Inflammatory macrophage treated with lipopolysaccharide for 1 hour (primary cell): ENCODE measurements at regions not wholly inside any gene's neighbourhood (a gene's known extent, or its start where the extent isn't known, plus 50 kb on each side); places are given as distances from the start of the nearest gene placed in this dataset.
A peak's percentile ranks its signal among the peaks of the same experiment; 100 is the strongest.

Experiments used
- DNase-seq, 2 donors: peaks; one replicate each; pipeline ENCODE4 v3.0.0-alpha.2; 2020 to 2022

DNA sequence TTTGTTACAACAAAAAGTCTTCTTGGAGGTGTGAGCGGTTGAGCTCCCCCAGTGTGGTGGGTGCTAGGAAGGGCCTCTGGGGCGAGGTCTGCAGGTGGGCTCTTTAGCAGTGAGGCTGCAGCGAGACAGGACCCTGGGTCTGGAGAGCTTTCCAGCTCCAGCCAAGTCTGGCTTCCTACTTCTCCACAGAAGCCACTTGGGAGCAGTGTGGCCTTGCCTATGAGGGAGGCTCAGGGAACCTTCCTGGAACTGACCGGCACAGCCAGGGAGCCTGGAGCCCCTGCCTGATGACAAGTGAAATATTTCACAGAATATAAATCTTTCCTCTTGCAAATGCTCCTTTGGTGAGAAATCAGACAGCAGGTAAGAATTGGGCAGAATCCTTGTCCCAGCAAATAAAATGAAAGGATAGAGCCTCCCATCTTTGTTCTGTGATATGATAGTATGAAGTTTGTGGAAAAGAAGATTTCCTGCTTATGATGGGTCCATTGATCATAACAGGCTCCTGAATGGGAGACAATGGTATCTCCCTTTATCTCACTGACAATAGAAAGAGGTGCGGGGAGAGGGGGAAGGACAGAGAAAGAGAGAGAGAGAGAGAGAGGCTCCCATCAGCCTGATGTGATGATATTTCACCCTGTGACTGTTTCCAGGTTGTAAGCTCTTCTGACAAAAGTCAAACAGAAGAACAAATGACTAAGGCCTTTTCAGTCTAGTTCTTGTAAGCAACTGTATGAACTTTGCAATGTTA lies 289.8 kb upstream of the SPRED2 start:
- DNase-seq: peak; percentile 28 to 31

DNA sequence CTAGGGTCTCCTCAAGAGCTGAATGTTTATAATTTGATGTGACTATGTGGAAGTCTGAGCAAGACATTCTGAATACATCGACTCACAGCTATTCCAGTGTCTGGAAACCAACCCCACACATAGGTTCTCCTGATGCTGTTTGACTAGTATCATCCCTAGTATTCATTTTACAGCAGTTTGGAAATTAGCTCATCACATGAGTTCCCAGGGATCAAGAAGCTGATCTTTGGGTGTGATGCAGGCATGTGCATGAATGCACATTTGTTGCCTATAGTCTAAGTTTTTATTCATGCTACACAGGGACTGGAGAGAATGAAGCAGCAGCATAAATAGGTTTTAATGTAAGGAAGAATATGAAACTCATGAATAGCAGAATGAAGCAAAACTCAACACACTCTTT lies 284.3 kb upstream of the SPRED2 start:
- DNase-seq: no peak

DNA sequence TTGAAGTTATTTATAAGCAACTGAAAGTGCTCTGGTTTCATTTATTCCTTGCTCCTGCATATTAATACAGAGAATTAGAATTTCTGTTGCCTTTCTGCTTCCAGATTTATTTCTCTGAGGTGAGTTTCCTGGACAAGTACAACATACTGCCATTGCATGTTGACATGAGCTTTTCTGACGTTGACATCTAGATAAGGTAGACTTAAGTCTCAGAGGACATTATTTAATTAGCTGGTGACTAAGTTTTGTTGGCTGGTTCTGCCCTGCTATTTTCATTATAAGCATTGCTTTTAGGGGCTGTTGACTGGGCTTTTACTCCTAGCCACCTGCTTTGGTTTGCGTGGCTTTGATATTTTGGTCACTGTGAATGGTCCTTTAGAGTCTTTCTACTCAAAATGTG lies 282.9 kb upstream of the SPRED2 start:
- DNase-seq: no peak

DNA sequence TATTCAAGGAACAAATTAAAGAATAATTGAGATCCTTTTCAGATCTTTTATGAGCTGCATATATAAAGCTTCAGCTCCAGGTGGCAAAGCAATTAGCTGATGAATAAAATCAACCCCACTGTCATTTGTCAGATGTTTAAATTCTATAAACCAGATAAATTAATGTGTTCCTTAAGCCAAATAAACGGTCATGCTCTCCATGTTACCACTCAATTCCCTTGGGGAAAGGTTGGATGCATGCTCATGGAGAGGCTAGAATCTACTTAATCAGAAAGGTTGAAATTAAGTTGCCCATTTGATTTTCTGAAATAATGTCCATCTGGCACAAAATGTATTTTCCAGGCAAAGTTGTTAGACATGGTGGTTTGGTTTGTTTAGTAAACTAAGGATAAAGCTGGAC lies 282.5 kb upstream of the SPRED2 start:
- DNase-seq: no peak

DNA sequence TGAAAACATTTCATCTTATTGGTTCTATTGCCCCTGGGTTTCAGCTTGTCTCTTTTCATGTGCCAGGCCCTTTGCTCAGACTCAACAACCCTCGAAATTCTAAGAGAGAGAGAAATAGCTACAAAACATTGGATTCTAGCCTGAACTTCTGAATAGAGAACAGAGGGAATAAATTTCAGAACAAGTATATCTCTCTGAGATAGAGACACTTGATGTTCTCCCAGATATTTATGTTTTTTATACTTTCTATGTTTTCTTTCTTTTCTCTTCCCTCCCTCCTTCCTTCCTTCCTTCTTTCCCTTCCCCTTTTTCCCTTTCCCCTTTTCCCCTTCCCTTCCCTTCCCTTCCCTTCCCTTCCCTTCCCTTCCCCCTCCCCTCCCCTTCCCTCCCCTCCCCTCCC lies 279.5 kb upstream of the SPRED2 start:
- no peak for DNase-seq

DNA sequence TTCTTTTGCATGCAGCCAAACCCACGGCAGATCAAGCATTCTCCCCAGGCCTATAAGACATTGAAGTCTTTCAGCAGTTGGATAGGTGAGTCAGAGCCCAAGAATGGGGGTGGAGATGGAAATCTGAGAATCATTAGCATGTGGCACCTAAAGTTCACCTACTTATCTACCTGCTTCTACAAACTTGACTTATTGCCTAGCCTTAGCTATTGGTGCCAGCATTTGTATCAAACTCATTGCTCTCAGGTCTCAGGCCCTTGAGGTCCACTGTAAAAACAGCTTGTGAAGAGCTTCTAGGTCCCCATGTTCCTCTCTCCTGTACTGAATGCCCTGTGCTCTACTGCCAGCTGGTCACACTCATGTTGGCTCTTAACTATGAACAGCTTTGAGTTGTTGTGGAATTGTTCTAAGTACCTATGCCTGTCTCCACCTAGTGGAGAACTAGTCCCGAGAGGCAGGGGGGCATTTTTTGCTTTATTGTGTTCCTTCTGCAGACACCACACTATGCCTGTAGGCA lies 278.4 kb upstream of the SPRED2 start:
- no peak for DNase-seq

DNA sequence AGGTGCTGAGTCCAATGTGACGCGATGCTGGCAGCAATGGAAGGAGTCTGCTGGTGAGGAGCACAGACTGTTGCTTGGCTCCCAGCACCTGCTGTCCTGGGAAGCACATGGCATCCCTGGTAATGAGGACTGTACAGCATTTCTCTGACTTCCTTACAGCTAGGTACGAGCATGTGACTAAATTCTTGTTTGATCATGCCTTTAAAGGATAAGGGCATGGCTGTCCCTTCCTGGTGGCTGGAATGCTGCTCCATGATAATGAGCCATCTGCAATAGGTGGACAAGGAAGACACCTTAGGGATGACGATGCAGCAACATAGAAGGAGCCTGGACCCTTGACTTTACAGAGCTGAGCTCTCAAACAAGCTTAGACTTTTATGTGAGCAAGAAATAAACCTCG lies 278.0 kb upstream of the SPRED2 start:
- DNase-seq: no peak

DNA sequence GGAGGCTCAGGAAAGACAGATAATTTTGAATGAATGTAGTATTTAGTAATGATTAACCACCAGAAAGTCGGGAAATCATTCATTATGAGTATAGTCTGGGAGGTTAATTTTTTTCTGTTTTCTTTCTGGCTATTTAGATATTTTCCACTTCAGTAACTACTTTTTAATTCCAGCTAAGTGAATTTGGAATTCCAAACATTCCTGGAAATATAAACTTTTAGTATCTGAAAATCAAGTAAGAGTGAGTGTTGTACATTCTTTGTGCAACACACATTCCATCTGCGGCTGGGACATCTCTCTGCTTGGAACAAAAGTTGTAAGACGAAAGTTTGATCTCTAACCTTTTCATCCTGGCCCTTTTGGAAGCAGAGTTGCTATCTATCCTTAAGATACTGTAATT lies 275.7 kb upstream of the SPRED2 start:
- DNase-seq: no peak

DNA sequence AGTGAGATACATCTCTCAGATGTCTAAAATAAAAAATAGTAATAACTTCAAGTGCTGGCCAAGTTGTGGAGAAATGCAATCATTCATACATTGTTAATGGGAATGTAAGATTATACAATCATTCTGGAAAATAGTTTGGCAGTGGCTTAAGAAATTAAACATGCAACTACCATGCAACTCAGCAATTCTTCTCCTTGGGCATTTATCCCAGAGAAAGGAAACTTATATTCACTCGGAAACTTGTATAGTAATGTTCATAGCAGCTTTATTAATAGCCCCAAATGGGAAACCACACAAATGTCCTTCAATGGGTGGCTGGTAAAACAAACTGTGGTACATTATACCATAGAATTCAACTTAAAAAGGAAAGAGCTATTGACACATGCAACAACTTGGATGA lies 274.0 kb upstream of the SPRED2 start:
- no peak for DNase-seq

DNA sequence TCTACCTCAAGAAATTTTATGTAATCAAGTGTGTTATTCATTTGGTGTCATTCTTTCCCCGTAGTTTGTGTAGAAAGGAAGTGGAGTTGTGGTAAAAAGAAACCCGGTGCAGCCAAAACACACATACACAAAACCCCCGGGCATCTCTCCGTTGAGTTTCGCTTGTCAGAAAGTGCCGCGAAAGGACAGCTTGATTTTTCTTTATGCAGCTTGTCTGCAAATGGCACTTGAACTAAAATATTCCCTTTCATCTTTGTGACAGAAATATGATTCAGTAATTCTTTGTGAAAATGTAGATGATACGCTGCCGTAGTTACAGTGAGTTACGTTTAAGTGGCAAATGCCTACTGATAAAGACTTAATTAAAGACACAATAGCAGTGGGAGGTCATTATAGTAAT lies 268.8 kb upstream of the SPRED2 start:
- DNase-seq: no peak

DNA sequence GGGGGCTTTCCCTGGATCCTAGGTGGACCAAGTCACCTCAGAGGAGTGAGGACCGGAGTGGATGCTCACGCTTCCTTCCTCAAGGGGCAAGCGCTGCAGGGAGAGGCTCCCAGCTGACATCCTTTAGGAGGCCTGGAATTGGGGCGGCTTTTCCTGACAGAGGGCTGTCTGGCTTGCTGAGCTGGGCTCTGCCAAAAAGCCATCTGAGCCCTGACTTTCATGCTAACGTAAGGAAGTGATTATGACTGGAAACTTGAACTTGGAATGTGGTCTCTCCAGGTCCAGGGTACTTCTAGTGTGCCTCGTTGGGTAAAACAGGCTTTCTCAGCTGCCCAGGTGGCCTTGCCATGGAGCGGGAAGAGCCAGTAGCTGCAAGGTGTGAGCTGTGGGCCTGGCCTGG lies 268.3 kb upstream of the SPRED2 start:
- no peak for DNase-seq

DNA sequence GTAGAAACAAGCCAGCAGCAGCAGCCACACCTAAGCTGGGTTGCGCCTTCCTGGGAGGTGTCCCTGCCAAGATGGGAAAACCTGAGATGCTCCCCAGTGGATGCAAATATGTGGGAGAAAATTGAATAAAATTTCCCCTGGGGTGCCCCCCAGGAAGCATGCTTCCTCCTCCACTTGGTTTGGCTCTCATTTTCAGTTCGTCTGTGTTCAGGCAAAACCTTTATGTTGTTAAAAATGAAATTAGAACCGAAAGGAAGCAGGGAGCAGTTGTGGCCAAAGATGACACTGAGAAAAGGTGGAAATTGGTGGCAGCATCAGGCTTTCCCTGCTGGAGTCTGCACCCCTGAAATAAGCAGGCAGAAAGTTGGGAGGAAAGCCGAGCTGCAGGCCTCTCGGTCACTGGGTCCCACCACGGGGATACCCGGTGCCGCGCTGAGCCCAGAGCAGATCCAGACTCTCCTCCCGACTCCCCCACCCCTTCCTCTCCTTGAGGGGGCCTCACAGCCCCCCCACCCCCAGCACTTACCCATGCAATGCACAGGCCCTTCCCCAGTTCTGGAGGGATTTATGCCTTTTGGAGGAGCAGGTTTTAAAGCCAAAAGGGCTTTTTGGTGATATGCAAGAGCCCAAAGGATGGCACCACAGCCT lies 267.7 kb upstream of the SPRED2 start:
- no peak for DNase-seq

DNA sequence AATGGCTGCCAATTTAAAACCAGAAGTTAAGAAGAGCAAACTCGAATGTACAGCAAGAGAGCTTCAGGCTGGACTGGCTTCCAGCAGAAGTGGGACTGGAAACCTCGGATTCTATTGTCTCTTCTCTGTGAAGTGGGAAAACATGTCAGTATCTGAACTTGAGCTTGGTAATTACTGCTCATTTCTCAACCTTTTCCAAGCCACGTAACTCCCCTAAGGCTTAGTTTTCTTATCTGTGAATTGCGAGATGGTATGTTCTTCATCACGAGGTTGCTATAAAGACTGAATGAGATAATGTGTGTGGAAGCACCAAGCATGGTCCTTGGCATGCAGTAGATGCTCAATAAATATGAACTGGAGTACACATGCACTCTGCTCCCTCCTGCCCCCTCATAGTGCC lies 259.4 kb upstream of the SPRED2 start:
- no peak for DNase-seq

DNA sequence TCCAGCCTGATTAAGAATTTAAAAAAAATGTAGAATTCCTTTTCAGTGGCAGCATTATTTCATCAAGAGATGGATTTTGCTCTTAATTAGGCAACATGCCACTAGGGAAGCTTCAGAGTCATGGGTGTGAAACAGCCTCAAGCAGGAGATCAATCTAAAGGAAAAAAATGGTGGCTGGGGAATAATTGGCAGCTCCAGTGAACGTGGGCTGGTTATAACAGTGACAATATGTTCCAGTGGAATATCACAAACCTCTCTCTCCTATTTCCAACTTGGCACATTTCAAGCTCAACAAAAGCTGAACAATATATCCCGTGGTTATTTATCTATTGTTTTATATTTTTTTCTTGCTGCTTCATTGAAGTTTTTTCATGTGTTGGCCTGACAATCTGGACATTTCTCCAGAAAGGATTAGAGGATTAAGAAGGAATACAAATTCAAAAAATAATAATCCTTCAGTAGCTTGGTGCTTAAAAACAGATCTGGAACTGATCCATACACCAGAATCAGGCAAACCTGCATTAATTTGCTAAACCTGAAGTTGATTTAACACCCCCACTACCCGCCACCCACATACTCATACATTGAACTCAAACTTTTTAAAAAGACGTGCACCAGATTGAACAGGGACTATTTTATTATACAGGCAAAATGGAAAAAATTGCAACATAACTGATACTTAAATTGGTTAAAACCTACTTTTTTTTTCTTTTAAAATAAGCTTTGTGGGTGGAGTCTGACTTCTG lies 255.9 kb upstream of the SPRED2 start:
- no peak for DNase-seq

DNA sequence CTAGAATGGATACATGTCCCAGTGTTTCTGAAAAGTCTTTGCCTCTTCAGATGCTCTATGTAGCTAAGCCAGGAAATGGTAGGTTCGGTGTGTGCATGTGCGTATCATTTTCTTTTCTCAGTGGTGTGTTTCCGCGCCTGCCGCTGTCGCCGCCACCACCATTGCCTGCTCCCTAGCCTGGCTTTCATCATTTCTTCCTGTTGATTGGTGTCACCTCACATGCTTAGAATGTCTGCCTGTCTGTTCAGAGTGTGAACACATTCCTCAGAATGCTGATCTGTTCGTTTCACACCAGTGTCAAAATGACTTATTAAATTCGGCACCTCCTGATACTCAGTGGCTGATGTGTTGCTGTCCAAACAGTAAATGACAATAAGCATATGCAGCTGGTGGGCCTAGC lies 255.2 kb upstream of the SPRED2 start:
- no peak for DNase-seq

DNA sequence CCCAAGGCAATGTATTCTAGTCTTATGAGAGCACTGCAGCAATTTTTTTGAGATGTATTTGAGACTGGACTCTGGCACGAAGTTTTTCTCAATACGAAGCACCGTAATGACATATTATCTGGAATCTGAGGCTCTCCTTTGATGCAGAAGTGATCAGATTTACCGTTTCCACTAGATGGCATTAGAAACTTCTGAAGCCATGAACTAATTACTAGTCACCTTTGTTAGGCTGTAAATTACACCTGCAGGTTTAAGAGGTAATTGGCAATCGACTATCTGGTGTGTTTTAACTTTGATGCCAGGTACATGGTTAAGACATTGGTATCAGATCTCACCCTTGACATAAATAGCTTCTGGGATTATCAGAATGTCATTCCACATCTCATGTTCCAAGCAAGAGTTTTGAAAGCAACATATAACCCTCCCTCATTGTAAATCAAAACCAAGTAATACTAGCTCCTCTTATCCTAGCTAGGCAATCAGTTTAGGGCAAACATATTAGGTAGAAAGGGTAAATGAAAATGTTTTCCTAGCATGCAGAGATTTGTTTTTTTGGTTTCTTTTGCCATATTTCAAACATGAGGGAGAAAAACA lies 254.6 kb upstream of the SPRED2 start:
- DNase-seq: no peak

DNA sequence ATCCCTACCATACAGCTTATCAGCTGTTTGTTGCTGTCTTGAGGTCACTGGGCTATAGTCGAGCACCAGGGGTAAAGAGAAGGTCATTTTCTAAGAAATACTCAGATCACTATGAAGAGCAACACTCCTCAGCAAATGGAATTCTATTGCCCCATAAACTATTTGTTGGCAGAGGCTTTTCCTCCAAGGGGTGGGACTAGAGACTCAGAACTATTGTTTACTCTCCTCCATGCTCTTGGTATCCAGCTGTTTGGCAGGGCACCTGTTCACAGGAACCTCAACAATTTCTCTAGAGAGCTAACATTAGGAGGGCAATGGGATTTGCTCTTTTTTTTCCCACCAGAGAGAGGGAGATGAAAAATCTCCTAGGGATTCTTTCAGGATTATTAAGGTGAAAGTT lies 249.1 kb upstream of the SPRED2 start:
- no peak for DNase-seq

DNA sequence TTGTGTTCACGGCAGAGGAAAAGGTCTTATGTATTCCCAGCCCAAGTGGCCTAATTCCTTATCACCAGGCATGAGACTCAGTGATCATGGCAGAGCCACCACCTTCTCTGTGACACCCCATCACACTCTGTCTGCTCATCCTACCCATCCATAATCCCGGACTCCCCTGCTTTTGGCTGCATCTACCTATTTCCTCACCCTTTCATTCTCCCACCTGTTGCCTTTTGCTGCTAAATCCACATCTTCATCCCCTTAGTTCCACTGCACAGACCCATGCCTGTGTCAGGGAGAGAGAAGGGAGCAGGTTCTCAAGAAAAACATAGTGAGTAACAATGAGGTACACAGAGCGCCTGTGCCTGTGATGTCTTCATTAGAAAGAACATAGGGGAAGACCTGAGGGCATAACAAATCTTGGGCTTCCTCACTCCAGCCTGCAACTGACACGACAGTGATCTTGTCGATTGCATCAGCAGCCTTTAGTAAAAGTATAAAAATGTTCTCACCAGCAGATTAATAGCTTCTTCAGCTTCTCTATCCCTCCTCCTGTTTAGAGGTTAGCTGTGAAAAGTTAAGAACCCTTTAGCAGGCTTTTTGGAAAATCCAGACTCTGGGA lies 246.5 kb upstream of the SPRED2 start:
- DNase-seq: no peak

DNA sequence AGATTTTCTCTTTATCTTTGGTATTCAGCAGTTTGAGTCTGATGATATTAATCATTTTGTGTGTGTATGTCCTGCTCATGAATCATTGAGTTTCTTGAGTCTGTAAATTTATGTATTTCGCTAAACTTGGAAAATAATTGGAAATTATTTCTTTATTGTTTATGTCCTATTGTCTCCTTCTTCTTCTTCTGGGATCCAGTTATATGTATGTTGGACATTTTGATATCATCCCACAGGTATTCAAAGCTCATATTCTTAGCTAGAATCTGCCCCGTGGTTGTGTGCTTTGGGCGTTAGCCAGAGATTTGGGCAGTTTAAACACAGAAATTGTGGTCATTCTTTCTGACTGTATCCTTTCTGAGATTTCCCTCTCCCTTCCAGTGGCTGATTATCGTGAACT lies 243.0 kb upstream of the SPRED2 start:
- no peak for DNase-seq

DNA sequence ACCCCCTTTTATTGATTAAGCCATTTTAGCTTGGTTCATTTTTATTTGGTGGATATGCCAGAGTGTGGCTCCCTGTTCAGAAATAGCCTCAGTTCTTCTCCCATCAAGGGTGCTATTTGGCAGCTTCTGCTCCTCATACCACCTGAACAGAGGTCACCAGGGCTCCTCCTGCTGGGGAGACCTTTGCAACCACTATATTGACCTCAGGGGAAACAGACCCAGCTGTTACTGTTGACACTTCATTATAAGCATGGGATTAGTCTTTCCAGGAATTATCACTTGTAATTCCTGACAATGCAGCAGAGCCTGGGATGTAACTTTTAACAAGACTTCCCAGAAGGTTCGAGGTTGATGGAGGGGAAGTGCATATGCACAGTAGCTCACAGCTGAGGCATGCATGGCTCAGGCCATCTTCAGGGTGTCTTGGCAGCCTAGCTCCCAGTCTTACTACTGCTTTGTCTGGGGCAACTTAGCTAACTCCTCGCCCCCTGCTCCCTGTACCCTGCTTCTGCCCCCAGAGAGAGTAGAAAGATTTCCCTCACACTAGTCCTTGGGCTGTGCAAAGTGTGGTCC lies 239.4 kb upstream of the SPRED2 start:
- no peak for DNase-seq

DNA sequence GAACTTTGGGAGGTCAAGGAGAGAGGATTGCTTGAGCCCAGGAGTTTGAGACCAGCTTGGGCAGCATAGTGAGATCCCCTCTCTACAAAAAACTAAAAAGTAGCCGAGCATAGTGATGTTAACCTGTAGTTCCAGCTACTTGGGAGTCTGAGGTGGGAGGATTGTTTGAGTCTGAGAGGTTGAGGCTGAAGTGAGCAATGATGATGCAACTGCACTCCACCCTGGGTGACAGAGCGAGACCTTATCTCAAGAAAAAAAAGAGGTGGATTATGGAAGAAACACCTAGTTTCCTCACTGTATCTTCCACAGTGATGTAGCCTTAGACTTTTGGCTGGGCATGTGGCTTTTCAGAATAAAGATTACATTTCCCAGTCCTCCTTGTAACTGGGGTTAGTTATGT lies 237.2 kb upstream of the SPRED2 start:
- no peak for DNase-seq

DNA sequence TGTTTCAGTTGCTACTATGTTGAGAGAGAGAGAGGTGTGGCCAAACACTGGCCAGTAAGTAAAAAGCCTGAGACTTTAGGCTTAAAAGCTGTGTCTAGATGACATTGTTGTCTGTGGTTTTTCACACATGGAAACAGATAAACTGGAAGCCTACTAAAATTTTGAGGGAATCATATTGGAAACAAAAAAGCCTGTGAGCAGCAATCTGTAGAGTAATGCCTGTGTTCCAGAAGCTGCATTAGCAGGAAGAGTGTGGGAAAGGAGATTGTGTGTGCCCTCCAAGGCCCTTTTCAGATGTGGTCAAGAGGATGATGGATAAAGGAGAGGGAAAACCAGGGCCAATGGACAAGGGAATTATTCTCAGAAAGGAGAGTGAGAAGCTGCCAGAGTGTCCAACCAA lies 236.3 kb upstream of the SPRED2 start:
- DNase-seq: no peak
